ENCODE measurements at regions not wholly inside any gene's neighbourhood (a gene's known extent, or its start where the extent isn't known, plus 50 kb on each side); places are given as distances from the start of the nearest gene placed in this dataset.
"Not testable (repeated sequence)": the region's sequence is repeated elsewhere in the genome, so short reads cannot be mapped to it uniquely, and the experiment has no call there.

GRCh38 chr9:2277133-2277532, 262.0 kb downstream of the SMARCA2 start:
- in situ Hi-C loops (cut with MboI; ENCODE audit: low sequenced_read_pairs) = not testable (repeated sequence)

- in situ Hi-C loops (cut with MboI; ENCODE audit: low sequenced_read_pairs) = not testable (repeated sequence)
Observed at GRCh38 chr9:2277644-2278043, 262.5 kb downstream of the SMARCA2 start.

GRCh38 chr9:2279138-2279537, 264.0 kb downstream of the SMARCA2 start:
- in situ Hi-C loops (cut with MboI; ENCODE audit: low sequenced_read_pairs) = not testable (repeated sequence)

GRCh38 chr9:2281031-2281802, 266.1 kb downstream of the SMARCA2 start:
- in situ Hi-C loops (cut with MboI; ENCODE audit: low sequenced_read_pairs) = no loop called here

GRCh38 chr9:2281803-2282185, 266.6 kb downstream of the SMARCA2 start:
- in situ Hi-C loops (cut with MboI; ENCODE audit: low sequenced_read_pairs) = no loop called here

GRCh38 chr9:2284770-2285169, 269.6 kb downstream of the SMARCA2 start:
- in situ Hi-C loops (cut with MboI; ENCODE audit: low sequenced_read_pairs) = no loop called here

GRCh38 chr9:2285416-2286332, 270.5 kb downstream of the SMARCA2 start:
- in situ Hi-C loops (cut with MboI; ENCODE audit: low sequenced_read_pairs) = no loop called here

GRCh38 chr9:2286333-2286705, 271.2 kb downstream of the SMARCA2 start:
- in situ Hi-C loops (cut with MboI; ENCODE audit: low sequenced_read_pairs) = no loop called here

GRCh38 chr9:2286825-2287455, 271.8 kb downstream of the SMARCA2 start:
- in situ Hi-C loops (cut with MboI; ENCODE audit: low sequenced_read_pairs) = no loop called here

GRCh38 chr9:2288309-2288708, 273.2 kb downstream of the SMARCA2 start:
- in situ Hi-C loops (cut with MboI; ENCODE audit: low sequenced_read_pairs) = no loop called here

- in situ Hi-C loops (cut with MboI; ENCODE audit: low sequenced_read_pairs) = no loop called here
Observed at GRCh38 chr9:2289263-2289662, 274.1 kb downstream of the SMARCA2 start.

- in situ Hi-C loops (cut with MboI; ENCODE audit: low sequenced_read_pairs) = no loop called here
Observed at GRCh38 chr9:2290382-2290781, 275.2 kb downstream of the SMARCA2 start.

- in situ Hi-C loops (cut with MboI; ENCODE audit: low sequenced_read_pairs) = no loop called here
Observed at GRCh38 chr9:2291980-2292704, 277.0 kb downstream of the SMARCA2 start.

- in situ Hi-C loops (cut with MboI; ENCODE audit: low sequenced_read_pairs) = no loop called here
Observed at GRCh38 chr9:2292733-2293132, 277.6 kb downstream of the SMARCA2 start.

GRCh38 chr9:2297771-2298170, 282.6 kb downstream of the SMARCA2 start:
- in situ Hi-C loops (cut with MboI; ENCODE audit: low sequenced_read_pairs) = no loop called here

- in situ Hi-C loops (cut with MboI; ENCODE audit: low sequenced_read_pairs) = no loop called here
Observed at GRCh38 chr9:2298217-2298616, 283.1 kb downstream of the SMARCA2 start.

- in situ Hi-C loops (cut with MboI; ENCODE audit: low sequenced_read_pairs) = no loop called here
Observed at GRCh38 chr9:2299156-2299842, 284.2 kb downstream of the SMARCA2 start.

GRCh38 chr9:2299843-2300205, 284.7 kb downstream of the SMARCA2 start:
- in situ Hi-C loops (cut with MboI; ENCODE audit: low sequenced_read_pairs) = no loop called here

- in situ Hi-C loops (cut with MboI; ENCODE audit: low sequenced_read_pairs) = no loop called here
Observed at GRCh38 chr9:2300325-2300724, 285.2 kb downstream of the SMARCA2 start.

- in situ Hi-C loops (cut with MboI; ENCODE audit: low sequenced_read_pairs) = no loop called here
Observed at GRCh38 chr9:2302606-2303005, 287.5 kb downstream of the SMARCA2 start.

Measured in HL-60/S4 (cell line).